ENCODE measurements at regions not wholly inside any gene's neighbourhood (a gene's known extent, or its start where the extent isn't known, plus 50 kb on each side); places are given as distances from the start of the nearest gene placed in this dataset.

DNA sequence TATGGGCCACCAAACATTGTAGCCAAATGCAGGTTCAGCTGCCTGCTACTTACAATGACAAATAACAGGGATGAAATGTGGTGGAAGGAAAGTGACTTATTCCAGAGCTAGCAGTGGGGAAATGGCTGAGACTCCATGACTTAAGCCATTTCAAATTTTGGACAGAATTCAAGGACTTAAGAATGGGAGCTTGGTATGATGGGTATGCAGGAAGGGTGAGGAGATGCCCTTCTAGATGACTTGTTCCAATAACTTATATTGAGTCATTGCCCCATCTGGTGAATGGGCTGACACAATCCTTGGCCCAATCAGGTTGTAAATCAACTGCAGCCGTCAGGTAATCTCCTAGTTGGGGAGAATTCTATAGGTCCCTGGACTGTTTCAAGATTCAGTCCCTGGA, 230.7 kb upstream of the SGCD start:
- Histone ChIP-seq H3K9ac (ENCODE audit: low read length in 5 of 5) (no peak overlapping the region), H3K4me3 (ENCODE audit: low read depth in 1 of 5, low read length in 5 of 5) (no peak overlapping the region), H3K27me3 (ENCODE audit: control insufficient read depth in 5 of 5, insufficient read depth in 4 of 5, low read length in 5 of 5) (no peaks in the 10 kb centered on the region), H3K9me3 (ENCODE audit: control insufficient read depth in 5 of 5, low read length in 5 of 5) (peaks cover 3 to 12% (median 7%) of the 10 kb centered on the region in 5 donors), H3K36me3 (ENCODE audit: control insufficient read depth in 5 of 5, insufficient read depth in 5 of 5, low read length in 5 of 5) (no peaks in the 10 kb centered on the region), H3K4me1 (ENCODE audit: control insufficient read depth in 5 of 5, insufficient read depth in 5 of 5, low read length in 5 of 5) (no peaks in the 10 kb centered on the region), H3K27ac (ENCODE audit: low read depth, low read length) (no peak overlapping the region)

- no peaks in the 10 kb centered on the region for H3K4me1 ChIP-seq (ENCODE audit: control insufficient read depth in 5 of 5, insufficient read depth in 5 of 5, low read length in 5 of 5)
- H3K4me3 ChIP-seq (ENCODE audit: low read depth in 1 of 5, low read length in 5 of 5), result no peak overlapping the region
- H3K9me3 ChIP-seq (ENCODE audit: control insufficient read depth in 5 of 5, low read length in 5 of 5), result no peaks in the 10 kb centered on the region
- no peak overlapping the region for H3K27ac ChIP-seq (ENCODE audit: low read depth, low read length)
- no peaks in the 10 kb centered on the region for H3K27me3 ChIP-seq (ENCODE audit: control insufficient read depth in 5 of 5, insufficient read depth in 4 of 5, low read length in 5 of 5)
- H3K36me3 ChIP-seq (ENCODE audit: control insufficient read depth in 5 of 5, insufficient read depth in 5 of 5, low read length in 5 of 5), result no peaks in the 10 kb centered on the region
- no peak overlapping the region for H3K9ac ChIP-seq (ENCODE audit: low read length in 5 of 5)
Measured at GRCh38 chr5:156103155-156103885, 223.6 kb upstream of the SGCD start.

DNA sequence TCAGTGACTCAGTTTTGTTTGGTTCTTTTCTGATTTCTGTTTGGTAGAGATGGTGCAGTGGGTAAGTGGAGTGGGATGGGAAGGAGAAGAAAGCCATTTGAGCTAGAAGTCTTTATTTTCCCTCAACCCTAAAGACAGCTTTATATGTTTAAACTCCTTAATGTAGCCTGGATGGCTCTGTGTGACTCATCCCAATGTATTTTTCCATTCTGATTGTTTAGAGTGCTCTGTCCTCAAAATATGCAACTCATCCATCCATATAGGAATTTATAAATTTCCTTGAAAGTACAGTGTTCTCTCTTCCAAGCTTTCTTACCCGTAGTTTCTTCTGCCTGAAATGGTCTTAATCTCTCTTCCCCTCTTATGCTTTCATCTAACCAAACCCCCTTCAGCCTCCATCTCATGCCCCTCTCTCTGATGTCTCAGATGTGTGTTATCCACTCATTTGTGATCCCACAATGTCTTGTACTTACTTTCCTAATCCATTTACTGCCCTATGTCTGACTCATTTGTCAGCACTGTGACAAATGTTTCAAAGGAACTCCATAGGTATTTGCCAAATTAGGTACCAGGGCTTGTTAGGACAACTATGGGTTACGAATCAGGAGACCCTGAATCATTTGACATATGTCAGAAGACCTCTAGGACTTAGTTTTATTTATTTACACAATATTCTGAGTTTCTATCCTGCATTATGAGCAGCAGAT, 217.5 kb upstream of the SGCD start:
- H3K4me3 ChIP-seq (ENCODE audit: low read depth in 1 of 5, low read length in 5 of 5), result no peak overlapping the region
- H3K27me3 ChIP-seq (ENCODE audit: control insufficient read depth in 5 of 5, insufficient read depth in 4 of 5, low read length in 5 of 5), result no peaks in the 10 kb centered on the region
- no peak overlapping the region for H3K27ac ChIP-seq (ENCODE audit: low read depth, low read length)
- H3K9ac ChIP-seq (ENCODE audit: low read length in 5 of 5), result no peak overlapping the region
- no peaks in the 10 kb centered on the region for H3K36me3 ChIP-seq (ENCODE audit: control insufficient read depth in 5 of 5, insufficient read depth in 5 of 5, low read length in 5 of 5)
- no peaks in the 10 kb centered on the region for H3K4me1 ChIP-seq (ENCODE audit: control insufficient read depth in 5 of 5, insufficient read depth in 5 of 5, low read length in 5 of 5)
- no peaks in the 10 kb centered on the region for H3K9me3 ChIP-seq (ENCODE audit: control insufficient read depth in 5 of 5, low read length in 5 of 5)

DNA sequence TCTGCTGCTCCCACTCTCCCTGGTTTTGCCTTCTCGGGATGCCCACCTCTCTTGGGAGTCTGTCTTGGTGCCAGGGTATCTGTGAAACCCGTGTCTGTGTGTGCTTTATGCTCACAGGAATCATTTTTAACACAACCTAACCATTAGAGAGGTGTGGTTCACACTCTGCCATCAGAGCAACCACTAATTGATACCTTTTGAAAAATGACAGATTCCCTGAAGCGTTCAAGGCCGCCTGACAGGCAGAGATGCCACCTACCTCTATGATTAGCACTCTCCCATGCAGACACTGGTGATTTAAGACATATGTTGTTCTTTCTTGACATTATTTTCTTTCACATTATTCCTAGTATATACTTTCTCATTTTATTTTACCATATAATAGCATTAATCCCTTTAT, 207.3 kb upstream of the SGCD start:
- H3K27me3 ChIP-seq (ENCODE audit: control insufficient read depth in 5 of 5, insufficient read depth in 4 of 5, low read length in 5 of 5), result no peaks in the 10 kb centered on the region
- no peak overlapping the region for H3K9ac ChIP-seq (ENCODE audit: low read length in 5 of 5)
- no peaks in the 10 kb centered on the region for H3K36me3 ChIP-seq (ENCODE audit: control insufficient read depth in 5 of 5, insufficient read depth in 5 of 5, low read length in 5 of 5)
- H3K9me3 ChIP-seq (ENCODE audit: control insufficient read depth in 5 of 5, low read length in 5 of 5), result no peaks in the 10 kb centered on the region
- no peak overlapping the region for H3K27ac ChIP-seq (ENCODE audit: low read depth, low read length)
- no peaks in the 10 kb centered on the region for H3K4me1 ChIP-seq (ENCODE audit: control insufficient read depth in 5 of 5, insufficient read depth in 5 of 5, low read length in 5 of 5)
- no peak overlapping the region for H3K4me3 ChIP-seq (ENCODE audit: low read depth in 1 of 5, low read length in 5 of 5)

DNA sequence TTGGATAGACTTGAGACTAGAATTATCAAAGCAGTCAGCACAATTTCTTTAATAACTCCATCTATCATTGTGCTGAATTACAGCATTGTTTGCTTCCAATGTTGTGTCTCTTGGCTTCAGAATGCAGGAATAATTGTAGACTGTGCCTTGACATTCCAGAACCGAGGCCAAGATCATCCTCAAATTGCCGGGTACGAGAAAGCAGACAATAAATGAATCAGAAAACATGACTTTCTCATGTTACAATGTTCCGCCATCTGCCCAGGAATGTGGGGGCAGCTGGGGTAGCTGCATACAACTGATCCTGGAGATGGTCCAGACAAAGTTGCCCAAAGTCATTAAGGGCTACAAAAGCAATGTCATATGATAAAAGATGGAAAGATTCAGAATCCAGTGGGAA, 206.2 kb upstream of the SGCD start:
- H3K27me3 ChIP-seq (ENCODE audit: control insufficient read depth in 5 of 5, insufficient read depth in 4 of 5, low read length in 5 of 5), result no peaks in the 10 kb centered on the region
- no peak overlapping the region for H3K9ac ChIP-seq (ENCODE audit: low read length in 5 of 5)
- no peak overlapping the region for H3K27ac ChIP-seq (ENCODE audit: low read depth, low read length)
- H3K36me3 ChIP-seq (ENCODE audit: control insufficient read depth in 5 of 5, insufficient read depth in 5 of 5, low read length in 5 of 5), result no peaks in the 10 kb centered on the region
- H3K4me3 ChIP-seq (ENCODE audit: low read depth in 1 of 5, low read length in 5 of 5), result no peak overlapping the region
- no peaks in the 10 kb centered on the region for H3K4me1 ChIP-seq (ENCODE audit: control insufficient read depth in 5 of 5, insufficient read depth in 5 of 5, low read length in 5 of 5)
- H3K9me3 ChIP-seq (ENCODE audit: control insufficient read depth in 5 of 5, low read length in 5 of 5), result no peaks in the 10 kb centered on the region

GRCh38 chr5:156121234-156121633, 205.7 kb upstream of the SGCD start:
- no peaks in the 10 kb centered on the region for H3K9me3 ChIP-seq (ENCODE audit: control insufficient read depth in 5 of 5, low read length in 5 of 5)
- no peak overlapping the region for H3K9ac ChIP-seq (ENCODE audit: low read length in 5 of 5)
- H3K27ac ChIP-seq (ENCODE audit: low read depth, low read length), result no peak overlapping the region
- H3K36me3 ChIP-seq (ENCODE audit: control insufficient read depth in 5 of 5, insufficient read depth in 5 of 5, low read length in 5 of 5), result no peaks in the 10 kb centered on the region
- no peaks in the 10 kb centered on the region for H3K4me1 ChIP-seq (ENCODE audit: control insufficient read depth in 5 of 5, insufficient read depth in 5 of 5, low read length in 5 of 5)
- H3K4me3 ChIP-seq (ENCODE audit: low read depth in 1 of 5, low read length in 5 of 5), result no peak overlapping the region
- no peaks in the 10 kb centered on the region for H3K27me3 ChIP-seq (ENCODE audit: control insufficient read depth in 5 of 5, insufficient read depth in 4 of 5, low read length in 5 of 5)

GRCh38 chr5:156121882-156122281, 205.1 kb upstream of the SGCD start:
- H3K4me1 ChIP-seq (ENCODE audit: control insufficient read depth in 5 of 5, insufficient read depth in 5 of 5, low read length in 5 of 5), result no peaks in the 10 kb centered on the region
- H3K36me3 ChIP-seq (ENCODE audit: control insufficient read depth in 5 of 5, insufficient read depth in 5 of 5, low read length in 5 of 5), result no peaks in the 10 kb centered on the region
- H3K27ac ChIP-seq (ENCODE audit: low read depth, low read length), result no peak overlapping the region
- H3K9me3 ChIP-seq (ENCODE audit: control insufficient read depth in 5 of 5, low read length in 5 of 5), result no peaks in the 10 kb centered on the region
- no peak overlapping the region for H3K4me3 ChIP-seq (ENCODE audit: low read depth in 1 of 5, low read length in 5 of 5)
- H3K27me3 ChIP-seq (ENCODE audit: control insufficient read depth in 5 of 5, insufficient read depth in 4 of 5, low read length in 5 of 5), result no peaks in the 10 kb centered on the region
- no peak overlapping the region for H3K9ac ChIP-seq (ENCODE audit: low read length in 5 of 5)

DNA sequence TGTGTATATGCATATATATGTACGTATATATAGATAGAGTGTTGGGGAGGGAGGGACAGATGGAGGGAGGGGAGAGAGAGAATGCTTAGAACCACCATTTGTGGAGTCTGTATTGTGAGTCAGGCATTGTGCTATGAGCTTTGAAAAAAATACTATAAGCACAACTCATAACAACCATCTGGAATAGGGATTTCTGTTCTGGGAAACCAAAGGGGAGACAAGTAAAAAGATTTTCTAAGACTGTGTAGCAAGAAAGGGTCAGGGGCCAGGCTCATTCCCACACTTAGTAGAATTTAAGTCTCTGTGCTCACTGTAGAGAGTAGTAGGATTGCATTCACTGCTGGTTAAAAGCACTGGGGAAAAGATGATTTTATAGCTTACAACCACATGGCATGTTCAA, 202.3 kb upstream of the SGCD start:
- Histone ChIP-seq H3K4me1 (ENCODE audit: control insufficient read depth in 5 of 5, insufficient read depth in 5 of 5, low read length in 5 of 5) (no peaks in the 10 kb centered on the region), H3K36me3 (ENCODE audit: control insufficient read depth in 5 of 5, insufficient read depth in 5 of 5, low read length in 5 of 5) (no peaks in the 10 kb centered on the region), H3K27me3 (ENCODE audit: control insufficient read depth in 5 of 5, insufficient read depth in 4 of 5, low read length in 5 of 5) (no peaks in the 10 kb centered on the region), H3K9me3 (ENCODE audit: control insufficient read depth in 5 of 5, low read length in 5 of 5) (no peaks in the 10 kb centered on the region), H3K4me3 (ENCODE audit: low read depth in 1 of 5, low read length in 5 of 5) (no peak overlapping the region), H3K27ac (ENCODE audit: low read depth, low read length) (no peak overlapping the region), H3K9ac (ENCODE audit: low read length in 5 of 5) (no peak overlapping the region)

- H3K9ac ChIP-seq (ENCODE audit: low read length in 5 of 5), result no peak overlapping the region
- H3K27me3 ChIP-seq (ENCODE audit: control insufficient read depth in 5 of 5, insufficient read depth in 4 of 5, low read length in 5 of 5), result no peaks in the 10 kb centered on the region
- H3K36me3 ChIP-seq (ENCODE audit: control insufficient read depth in 5 of 5, insufficient read depth in 5 of 5, low read length in 5 of 5), result no peaks in the 10 kb centered on the region
- H3K4me1 ChIP-seq (ENCODE audit: control insufficient read depth in 5 of 5, insufficient read depth in 5 of 5, low read length in 5 of 5), result no peaks in the 10 kb centered on the region
- no peaks in the 10 kb centered on the region for H3K9me3 ChIP-seq (ENCODE audit: control insufficient read depth in 5 of 5, low read length in 5 of 5)
- no peak overlapping the region for H3K27ac ChIP-seq (ENCODE audit: low read depth, low read length)
- no peak overlapping the region for H3K4me3 ChIP-seq (ENCODE audit: low read depth in 1 of 5, low read length in 5 of 5)
Measured at GRCh38 chr5:156125118-156125517, 201.8 kb upstream of the SGCD start.

DNA sequence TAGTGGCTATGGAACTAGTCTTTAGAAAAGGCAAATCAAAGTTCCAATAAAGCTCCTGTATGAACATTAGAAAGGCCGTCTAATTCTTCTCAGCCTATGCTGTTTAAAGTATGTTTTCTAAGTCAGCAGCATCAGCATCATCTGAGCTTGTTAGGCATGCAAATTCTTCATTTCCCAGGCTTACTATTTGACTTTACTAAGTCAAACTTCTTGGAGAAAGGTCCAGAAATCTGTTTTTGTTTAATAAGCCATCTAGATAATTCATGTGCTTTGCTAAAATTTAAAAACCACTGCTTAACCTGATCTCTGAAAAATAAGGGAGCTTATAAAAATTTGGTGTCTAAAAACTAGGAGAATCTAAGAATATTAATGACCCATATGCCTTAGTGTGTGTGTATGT, 200.2 kb upstream of the SGCD start:
- Histone ChIP-seq H3K27me3 (ENCODE audit: control insufficient read depth in 5 of 5, insufficient read depth in 4 of 5, low read length in 5 of 5) (no peaks in the 10 kb centered on the region), H3K9me3 (ENCODE audit: control insufficient read depth in 5 of 5, low read length in 5 of 5) (no peaks in the 10 kb centered on the region), H3K4me1 (ENCODE audit: control insufficient read depth in 5 of 5, insufficient read depth in 5 of 5, low read length in 5 of 5) (no peaks in the 10 kb centered on the region), H3K27ac (ENCODE audit: low read depth, low read length) (no peak overlapping the region), H3K4me3 (ENCODE audit: low read depth in 1 of 5, low read length in 5 of 5) (no peak overlapping the region), H3K36me3 (ENCODE audit: control insufficient read depth in 5 of 5, insufficient read depth in 5 of 5, low read length in 5 of 5) (no peaks in the 10 kb centered on the region), H3K9ac (ENCODE audit: low read length in 5 of 5) (no peak overlapping the region)

All from subcutaneous abdominal adipose tissue (tissue), 5 donors.